ENCODE measurements at regions not wholly inside any gene's neighbourhood (a gene's known extent, or its start where the extent isn't known, plus 50 kb on each side); places are given as distances from the start of the nearest gene placed in this dataset.

- peak; percentile 45 for DNase-seq (ENCODE audit: low read depth)
- H3K4me3 ChIP-seq (ENCODE audit: low read depth, low read length) = no peak overlapping the region
- no peak for TF ChIP-seq CTCF (IDR thresholded peaks at IDR 0.05; ENCODE audit: insufficient read depth, low read depth, low read length)
Observed at GRCh38 chr5:93281980-93282772, 298.8 kb downstream of the NR2F1-AS1 start.

- H3K4me3 ChIP-seq (ENCODE audit: low read depth, low read length) = no peak overlapping the region
- DNase-seq (ENCODE audit: low read depth) = no peak
- TF ChIP-seq CTCF (IDR thresholded peaks at IDR 0.05; ENCODE audit: insufficient read depth, low read depth, low read length) = no peak
Observed at GRCh38 chr5:93280518-93280917, 300.5 kb downstream of the NR2F1-AS1 start.

GRCh38 chr5:93279296-93279963 is 301.6 kb downstream of the NR2F1-AS1 start:
- TF ChIP-seq CTCF (IDR thresholded peaks at IDR 0.05; ENCODE audit: insufficient read depth, low read depth, low read length) = no peak
- H3K4me3 ChIP-seq (ENCODE audit: low read depth, low read length) = no peak overlapping the region
- DNase-seq (ENCODE audit: low read depth) = peak; percentile 42

- DNase-seq (ENCODE audit: low read depth) = peak; percentile 28
- no peak overlapping the region for H3K4me3 ChIP-seq (ENCODE audit: low read depth, low read length)
- no peak for TF ChIP-seq CTCF (IDR thresholded peaks at IDR 0.05; ENCODE audit: insufficient read depth, low read depth, low read length)
Observed at GRCh38 chr5:93278896-93279295, 302.1 kb downstream of the NR2F1-AS1 start.

GRCh38 chr5:93277051-93277450 is 304.0 kb downstream of the NR2F1-AS1 start:
- TF ChIP-seq CTCF (IDR thresholded peaks at IDR 0.05; ENCODE audit: insufficient read depth, low read depth, low read length) = no peak
- H3K4me3 ChIP-seq (ENCODE audit: low read depth, low read length) = no peak overlapping the region
- no peak for DNase-seq (ENCODE audit: low read depth)

GRCh38 chr5:93275376-93275775 is 305.6 kb downstream of the NR2F1-AS1 start:
- no peak for DNase-seq (ENCODE audit: low read depth)
- no peak overlapping the region for H3K4me3 ChIP-seq (ENCODE audit: low read depth, low read length)
- TF ChIP-seq CTCF (IDR thresholded peaks at IDR 0.05; ENCODE audit: insufficient read depth, low read depth, low read length) = no peak
